AG09309 (cell line): ENCODE measurements at regions not wholly inside any gene's neighbourhood (a gene's known extent, or its start where the extent isn't known, plus 50 kb on each side); places are given as distances from the start of the nearest gene placed in this dataset.

Experiments
- DNase-seq: peaks from one replicate; pipeline ENCODE4 v3.0.0-alpha.2; 2010; ENCODE audit warnings: low read depth
- H3K4me3 ChIP-seq: 2 replicates; pipeline ENCODE4 v1.5.1; 2011; ENCODE audit warnings: mild to moderate bottlenecking, low read depth, low read length, moderate library complexity; ENCODE audit not compliant: control insufficient read depth
- TF ChIP-seq, protein P1 (sequence below): IDR thresholded peaks from 2 replicates; pipeline ENCODE4 v1.5.1; 2011; ENCODE audit warnings: mild to moderate bottlenecking, low read depth, low read length, inconsistent platforms; ENCODE audit not compliant: insufficient read depth, control insufficient read depth; ENCODE audit errors: missing control alignments

DNA sequence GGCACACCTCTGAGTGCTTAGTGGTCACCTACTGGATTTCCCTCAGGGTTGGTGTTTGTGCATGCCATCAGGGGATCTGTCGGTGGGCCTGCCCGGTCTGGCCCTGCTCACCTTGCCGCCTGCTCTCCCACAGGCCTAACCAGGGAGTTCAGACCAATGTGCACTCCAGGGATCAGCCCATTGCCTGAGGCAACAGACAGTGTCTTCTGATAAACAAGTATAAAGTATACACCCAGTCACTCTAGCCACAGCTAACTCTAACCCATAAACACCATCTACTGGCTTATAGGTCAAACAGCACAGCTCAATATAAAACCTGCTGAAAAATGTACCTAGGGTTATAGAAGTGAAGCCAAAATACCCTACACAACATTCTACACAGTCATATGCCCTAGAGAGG is 1300.0 kb downstream of the PLA2G4A start:
- H3K4me3 ChIP-seq = no peak overlapping the region
- DNase-seq = no peak
- TF ChIP-seq, protein P1, sequence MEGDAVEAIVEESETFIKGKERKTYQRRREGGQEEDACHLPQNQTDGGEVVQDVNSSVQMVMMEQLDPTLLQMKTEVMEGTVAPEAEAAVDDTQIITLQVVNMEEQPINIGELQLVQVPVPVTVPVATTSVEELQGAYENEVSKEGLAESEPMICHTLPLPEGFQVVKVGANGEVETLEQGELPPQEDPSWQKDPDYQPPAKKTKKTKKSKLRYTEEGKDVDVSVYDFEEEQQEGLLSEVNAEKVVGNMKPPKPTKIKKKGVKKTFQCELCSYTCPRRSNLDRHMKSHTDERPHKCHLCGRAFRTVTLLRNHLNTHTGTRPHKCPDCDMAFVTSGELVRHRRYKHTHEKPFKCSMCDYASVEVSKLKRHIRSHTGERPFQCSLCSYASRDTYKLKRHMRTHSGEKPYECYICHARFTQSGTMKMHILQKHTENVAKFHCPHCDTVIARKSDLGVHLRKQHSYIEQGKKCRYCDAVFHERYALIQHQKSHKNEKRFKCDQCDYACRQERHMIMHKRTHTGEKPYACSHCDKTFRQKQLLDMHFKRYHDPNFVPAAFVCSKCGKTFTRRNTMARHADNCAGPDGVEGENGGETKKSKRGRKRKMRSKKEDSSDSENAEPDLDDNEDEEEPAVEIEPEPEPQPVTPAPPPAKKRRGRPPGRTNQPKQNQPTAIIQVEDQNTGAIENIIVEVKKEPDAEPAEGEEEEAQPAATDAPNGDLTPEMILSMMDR = no peak

DNA sequence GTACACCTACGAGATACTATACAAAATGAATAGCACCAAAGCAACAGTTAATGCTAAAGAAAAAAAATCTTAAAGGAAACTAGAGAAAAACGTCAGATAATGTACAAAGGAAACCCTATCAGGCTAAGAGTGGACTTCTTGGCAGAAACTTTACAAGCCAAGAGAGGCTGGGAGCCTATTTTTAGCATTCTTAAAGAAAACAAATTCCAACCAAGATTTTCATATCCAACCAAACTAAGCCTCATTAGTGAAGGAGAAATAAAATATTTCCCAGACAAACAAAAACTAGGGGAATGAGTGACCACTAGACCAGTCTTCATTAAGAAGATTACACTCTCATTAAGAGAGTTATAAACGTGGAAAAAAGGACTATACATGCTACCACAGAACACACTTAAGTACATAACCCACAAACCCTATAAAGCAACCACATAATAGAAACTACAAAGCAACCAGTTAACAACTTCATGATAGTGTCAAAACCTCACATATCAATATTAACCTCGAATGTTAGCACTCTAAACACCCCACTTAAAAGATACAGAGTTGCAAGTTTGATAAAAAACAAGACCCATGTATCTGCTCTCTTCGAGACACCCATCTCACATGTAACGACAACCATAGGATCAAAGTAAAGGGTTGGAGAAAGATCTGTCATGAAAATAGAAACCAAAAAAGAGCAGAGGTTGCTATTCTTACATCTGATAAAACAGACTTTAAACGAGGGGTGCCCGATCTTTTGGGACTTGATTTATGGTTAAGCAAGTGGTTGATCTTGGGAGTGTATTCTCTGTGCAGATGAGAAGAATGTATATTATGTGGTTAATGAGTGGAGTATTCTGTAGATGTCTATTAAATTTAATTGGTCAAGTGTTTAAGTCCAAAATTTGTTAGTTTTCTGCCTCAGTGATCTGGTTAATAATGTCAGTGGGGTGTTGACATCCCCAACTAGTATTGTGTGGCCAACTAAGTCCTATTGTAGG is 1301.4 kb downstream of the PLA2G4A start:
- TF ChIP-seq, protein P1 = no peak
- no peak overlapping the region for H3K4me3 ChIP-seq
- DNase-seq = no peak

DNA sequence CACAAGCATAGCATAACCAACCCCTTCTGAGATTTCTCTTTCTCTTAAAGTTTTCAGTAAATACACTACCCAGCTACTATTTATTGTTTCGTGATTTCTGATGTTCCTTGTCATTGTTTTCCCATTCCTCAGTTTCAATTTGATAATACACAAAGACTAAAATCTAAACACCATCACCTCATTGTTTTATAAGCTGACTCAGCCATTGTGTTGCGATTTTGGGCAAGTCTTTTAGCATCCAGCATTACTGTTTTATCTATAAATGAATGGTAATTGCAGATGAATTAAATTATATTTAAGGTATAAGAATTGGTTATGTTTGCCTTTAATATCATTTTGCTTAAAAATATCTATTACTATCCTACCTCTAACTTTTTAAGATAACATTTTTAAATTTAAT is 1308.5 kb downstream of the PLA2G4A start:
- TF ChIP-seq, protein P1 = no peak
- no peak for DNase-seq
- H3K4me3 ChIP-seq = no peak overlapping the region

DNA sequence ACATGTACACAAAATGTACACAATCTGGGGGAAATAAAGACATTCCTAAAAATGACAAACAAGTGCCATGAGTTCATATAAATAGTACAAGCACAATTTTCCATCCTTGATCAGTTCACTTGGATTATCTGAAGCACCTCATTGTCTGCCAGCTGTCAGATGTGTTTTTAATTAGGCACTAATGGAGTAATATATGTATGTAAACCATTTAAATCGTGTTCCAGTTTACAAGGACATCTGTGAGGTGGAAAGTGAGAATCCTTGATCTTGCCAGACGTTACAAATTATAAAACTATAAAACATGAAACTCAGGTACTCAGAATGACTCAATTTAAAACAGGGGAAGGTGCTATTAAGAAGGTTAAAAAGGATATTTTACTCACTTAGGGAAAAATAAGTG is 1312.2 kb downstream of the PLA2G4A start:
- H3K4me3 ChIP-seq = no peak overlapping the region
- DNase-seq = no peak
- TF ChIP-seq, protein P1 = no peak

DNA sequence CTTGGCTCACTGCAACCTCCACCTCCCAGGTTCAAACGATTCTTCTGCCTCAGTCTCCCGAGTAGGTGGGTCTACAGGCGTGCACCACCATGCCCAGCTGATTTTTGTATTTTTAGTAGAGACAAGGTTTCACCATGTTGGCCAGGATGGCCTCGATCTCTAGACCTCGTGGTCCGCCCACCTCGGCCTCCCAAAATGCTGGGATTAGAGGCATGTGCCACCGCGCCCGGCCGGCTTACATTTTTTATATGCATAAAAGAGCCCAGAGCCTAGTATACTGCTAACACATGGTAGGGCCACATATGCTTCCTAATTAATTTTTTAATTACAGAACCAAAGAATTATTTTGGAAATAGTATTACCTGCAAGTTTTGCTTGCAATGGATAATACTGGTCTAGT is 1325.4 kb downstream of the PLA2G4A start:
- TF ChIP-seq, protein P1 = no peak
- no peak overlapping the region for H3K4me3 ChIP-seq
- no peak for DNase-seq

DNA sequence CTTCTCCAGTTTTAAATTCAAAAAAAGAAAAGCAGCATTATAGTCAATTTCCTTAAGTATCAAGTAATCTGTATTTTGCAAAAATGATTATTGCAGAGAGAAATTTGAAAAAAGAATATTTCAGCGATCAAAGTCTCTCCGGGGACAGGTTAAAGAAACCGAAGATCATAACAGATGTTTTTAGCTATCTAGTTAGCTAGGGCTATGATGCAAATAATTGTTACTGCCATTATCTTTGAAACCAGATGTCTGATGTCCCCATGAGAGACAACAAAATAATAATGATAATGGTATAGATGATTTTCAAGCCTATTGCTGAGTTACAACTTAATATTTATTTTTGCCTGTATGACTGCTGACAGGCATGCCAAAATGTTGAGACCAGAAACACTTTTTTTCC is 1326.0 kb downstream of the PLA2G4A start:
- DNase-seq = no peak
- TF ChIP-seq, protein P1 = no peak
- H3K4me3 ChIP-seq = no peak overlapping the region
